ENCODE measurements at regions not wholly inside any gene's neighbourhood (a gene's known extent, or its start where the extent isn't known, plus 50 kb on each side); places are given as distances from the start of the nearest gene placed in this dataset.

GRCh38 chr21:35921471-35921870, 138.9 kb downstream of the SETD4 start:
- Mint-ChIP-seq H3K27me3 (peaks cover 3 to 52% of the 10 kb centered on the region in 2 donors), H3K9me3 (peaks cover 0 to 8% (median 4%) of the 10 kb centered on the region in 5 donors), H3K36me3 (no peaks in the 10 kb centered on the region), H3K4me3 (no peak overlapping the region), H3K27ac (no peak overlapping the region), H3K4me1 (no peaks in the 10 kb centered on the region)
- H3K4me3 ChIP-seq (ENCODE audit: low read length): no peak overlapping the region
- no peaks in the 10 kb centered on the region for H3K4me1 ChIP-seq (ENCODE audit: insufficient read depth, low read length)
- ChIA-PET POLR2A (no interaction called here), CTCF (no interaction called here)
- H3K27ac ChIP-seq (ENCODE audit: low read depth, low read length): no peak overlapping the region
- H3K36me3 ChIP-seq (ENCODE audit: insufficient read depth, low read length): no peaks in the 10 kb centered on the region
- no peaks in the 10 kb centered on the region for H3K27me3 ChIP-seq (ENCODE audit: insufficient read depth, low read length, poor library complexity, severe bottlenecking)
- H3K9me3 ChIP-seq (ENCODE audit: low read length): no peaks in the 10 kb centered on the region
- no peak for DNase-seq

GRCh38 chr21:35920436-35920835, 139.9 kb downstream of the SETD4 start:
- H3K36me3 ChIP-seq (ENCODE audit: insufficient read depth, low read length): no peaks in the 10 kb centered on the region
- Mint-ChIP-seq H3K4me3 (no peak overlapping the region), H3K27me3 (peaks cover 3 to 52% of the 10 kb centered on the region in 2 donors), H3K9me3 (peaks cover 0 to 12% (median 3%) of the 10 kb centered on the region in 5 donors), H3K36me3 (no peaks in the 10 kb centered on the region), H3K4me1 (no peaks in the 10 kb centered on the region), H3K27ac (no peak overlapping the region)
- DNase-seq: no peak
- no peaks in the 10 kb centered on the region for H3K4me1 ChIP-seq (ENCODE audit: insufficient read depth, low read length)
- H3K4me3 ChIP-seq (ENCODE audit: low read length): no peak overlapping the region
- H3K27me3 ChIP-seq (ENCODE audit: insufficient read depth, low read length, poor library complexity, severe bottlenecking): no peaks in the 10 kb centered on the region
- CTCF ChIA-PET: no interaction called here
- no peaks in the 10 kb centered on the region for H3K9me3 ChIP-seq (ENCODE audit: low read length)
- POLR2A ChIA-PET: no interaction called here
- H3K27ac ChIP-seq (ENCODE audit: low read depth, low read length): no peak overlapping the region

GRCh38 chr21:35915030-35915429, 145.3 kb downstream of the SETD4 start:
- no peak overlapping the region for H3K27ac Mint-ChIP-seq
- no peak overlapping the region for H3K4me3 ChIP-seq (ENCODE audit: low read length)
- no peak overlapping the region for H3K4me3 Mint-ChIP-seq
- peaks cover 7 to 63% of the 10 kb centered on the region in 2 donors for H3K27me3 Mint-ChIP-seq
- H3K27ac ChIP-seq (ENCODE audit: low read depth, low read length): no peak overlapping the region
- H3K4me1 Mint-ChIP-seq: no peaks in the 10 kb centered on the region
- H3K36me3 ChIP-seq (ENCODE audit: insufficient read depth, low read length): no peaks in the 10 kb centered on the region
- DNase-seq: no peak
- CTCF ChIA-PET: no interaction called here
- H3K27me3 ChIP-seq (ENCODE audit: insufficient read depth, low read length, poor library complexity, severe bottlenecking): no peaks in the 10 kb centered on the region
- H3K36me3 Mint-ChIP-seq: no peaks in the 10 kb centered on the region
- no peaks in the 10 kb centered on the region for H3K4me1 ChIP-seq (ENCODE audit: insufficient read depth, low read length)
- POLR2A ChIA-PET: no interaction called here
- peaks cover 0 to 18% (median 4%) of the 10 kb centered on the region in 5 donors for H3K9me3 Mint-ChIP-seq
- H3K9me3 ChIP-seq (ENCODE audit: low read length): no peaks in the 10 kb centered on the region

- Mint-ChIP-seq H3K27ac (no peak overlapping the region), H3K4me1 (no peaks in the 10 kb centered on the region), H3K9me3 (peaks cover 0 to 13% (median 3%) of the 10 kb centered on the region in 5 donors), H3K36me3 (no peaks in the 10 kb centered on the region), H3K27me3 (peaks cover 7 to 49% of the 10 kb centered on the region in 2 donors), H3K4me3 (no peak overlapping the region)
- DNase-seq: no peak
- no peaks in the 10 kb centered on the region for H3K4me1 ChIP-seq (ENCODE audit: insufficient read depth, low read length)
- ChIA-PET POLR2A (no interaction called here), CTCF (no interaction called here)
- H3K9me3 ChIP-seq (ENCODE audit: low read length): no peaks in the 10 kb centered on the region
- H3K27me3 ChIP-seq (ENCODE audit: insufficient read depth, low read length, poor library complexity, severe bottlenecking): no peaks in the 10 kb centered on the region
- no peak overlapping the region for H3K4me3 ChIP-seq (ENCODE audit: low read length)
- H3K27ac ChIP-seq (ENCODE audit: low read depth, low read length): no peak overlapping the region
- no peaks in the 10 kb centered on the region for H3K36me3 ChIP-seq (ENCODE audit: insufficient read depth, low read length)
Measured at GRCh38 chr21:35911412-35912191, 148.7 kb downstream of the SETD4 start.

GRCh38 chr21:35909456-35910223, 150.7 kb downstream of the SETD4 start:
- no peaks in the 10 kb centered on the region for H3K27me3 ChIP-seq (ENCODE audit: insufficient read depth, low read length, poor library complexity, severe bottlenecking)
- no peaks in the 10 kb centered on the region for H3K4me1 ChIP-seq (ENCODE audit: insufficient read depth, low read length)
- Mint-ChIP-seq H3K27me3 (peaks cover 9 to 39% of the 10 kb centered on the region in 2 donors), H3K36me3 (no peaks in the 10 kb centered on the region), H3K27ac (peak overlapping the region in 1 of 8 donors; percentile 32), H3K4me1 (no peaks in the 10 kb centered on the region), H3K4me3 (no peak overlapping the region), H3K9me3 (peaks cover 0 to 3% (median 0%) of the 10 kb centered on the region in 5 donors)
- no peaks in the 10 kb centered on the region for H3K9me3 ChIP-seq (ENCODE audit: low read length)
- H3K36me3 ChIP-seq (ENCODE audit: insufficient read depth, low read length): no peaks in the 10 kb centered on the region
- no peak overlapping the region for H3K27ac ChIP-seq (ENCODE audit: low read depth, low read length)
- no peak for DNase-seq
- CTCF ChIA-PET: no interaction called here
- H3K4me3 ChIP-seq (ENCODE audit: low read length): no peak overlapping the region
- POLR2A ChIA-PET: no interaction called here

- Histone ChIP-seq H3K4me3 (ENCODE audit: low read length) (no peak overlapping the region), H3K36me3 (ENCODE audit: insufficient read depth, low read length) (no peaks in the 10 kb centered on the region), H3K9me3 (ENCODE audit: low read length) (no peaks in the 10 kb centered on the region), H3K27ac (ENCODE audit: low read depth, low read length) (no peak overlapping the region), H3K4me1 (ENCODE audit: insufficient read depth, low read length) (no peaks in the 10 kb centered on the region), H3K27me3 (ENCODE audit: insufficient read depth, low read length, poor library complexity, severe bottlenecking) (no peaks in the 10 kb centered on the region)
- DNase-seq: no peak
- peaks cover 8 to 40% of the 10 kb centered on the region in 2 donors for H3K27me3 Mint-ChIP-seq
- H3K27ac Mint-ChIP-seq: no peak overlapping the region
- CTCF ChIA-PET: no interaction called here
- POLR2A ChIA-PET: no interaction called here
- H3K4me1 Mint-ChIP-seq: no peaks in the 10 kb centered on the region
- H3K36me3 Mint-ChIP-seq: no peaks in the 10 kb centered on the region
- peaks cover 0 to 1% (median 0%) of the 10 kb centered on the region in 5 donors for H3K9me3 Mint-ChIP-seq
- no peak overlapping the region for H3K4me3 Mint-ChIP-seq
Measured at GRCh38 chr21:35908311-35909078, 151.8 kb downstream of the SETD4 start.

GRCh38 chr21:35906586-35906985, 153.7 kb downstream of the SETD4 start:
- Histone ChIP-seq H3K27me3 (ENCODE audit: insufficient read depth, low read length, poor library complexity, severe bottlenecking) (no peaks in the 10 kb centered on the region), H3K4me3 (ENCODE audit: low read length) (no peak overlapping the region), H3K27ac (ENCODE audit: low read depth, low read length) (no peak overlapping the region), H3K4me1 (ENCODE audit: insufficient read depth, low read length) (no peaks in the 10 kb centered on the region), H3K36me3 (ENCODE audit: insufficient read depth, low read length) (no peaks in the 10 kb centered on the region), H3K9me3 (ENCODE audit: low read length) (no peaks in the 10 kb centered on the region)
- no peaks in the 10 kb centered on the region for H3K9me3 Mint-ChIP-seq
- no peak overlapping the region for H3K27ac Mint-ChIP-seq
- DNase-seq: no peak
- peaks cover 6 to 32% of the 10 kb centered on the region in 2 donors for H3K27me3 Mint-ChIP-seq
- H3K36me3 Mint-ChIP-seq: no peaks in the 10 kb centered on the region
- no peak overlapping the region for H3K4me3 Mint-ChIP-seq
- POLR2A ChIA-PET: no interaction called here
- H3K4me1 Mint-ChIP-seq: no peaks in the 10 kb centered on the region
- CTCF ChIA-PET: no interaction called here

- H3K4me3 Mint-ChIP-seq: no peak overlapping the region
- ChIA-PET CTCF (no interaction called here), POLR2A (no interaction called here)
- Histone ChIP-seq H3K4me1 (ENCODE audit: insufficient read depth, low read length) (no peaks in the 10 kb centered on the region), H3K9me3 (ENCODE audit: low read length) (no peaks in the 10 kb centered on the region), H3K36me3 (ENCODE audit: insufficient read depth, low read length) (no peaks in the 10 kb centered on the region), H3K27ac (ENCODE audit: low read depth, low read length) (no peak overlapping the region), H3K4me3 (ENCODE audit: low read length) (no peak overlapping the region), H3K27me3 (ENCODE audit: insufficient read depth, low read length, poor library complexity, severe bottlenecking) (no peaks in the 10 kb centered on the region)
- H3K27ac Mint-ChIP-seq: no peak overlapping the region
- H3K36me3 Mint-ChIP-seq: no peaks in the 10 kb centered on the region
- no peak for DNase-seq
- H3K27me3 Mint-ChIP-seq: peaks cover 6 to 33% of the 10 kb centered on the region in 2 donors
- no peaks in the 10 kb centered on the region for H3K4me1 Mint-ChIP-seq
- H3K9me3 Mint-ChIP-seq: no peaks in the 10 kb centered on the region
Measured at GRCh38 chr21:35905963-35906345, 154.4 kb downstream of the SETD4 start.

All from CD8-positive, alpha-beta memory T cell (primary cell).